HepG2 (cell line): ENCODE measurements at regions not wholly inside any gene's neighbourhood (a gene's known extent, or its start where the extent isn't known, plus 50 kb on each side); places are given as distances from the start of the nearest gene placed in this dataset.

ENCODE experiments used
- ARID2 ChIP-seq: sonication (generic); formaldehyde crosslinking; IDR thresholded peaks from 2 replicates; pipeline ENCODE4 v1.8.1; 2022; ENCODE audit warnings: mild to moderate bottlenecking, missing genetic modification reagents, borderline replicate concordance
- ARNT ChIP-seq: fragments of 450-650 bp; IDR thresholded peaks from 2 replicates; pipeline ENCODE4 v1.6.1; 2017
- CHD2 ChIP-seq: IDR thresholded peaks from 2 replicates; pipeline ENCODE4 v1.6.1; 2011; ENCODE audit warnings: low read depth, low read length, improper control_type of control experiment
- FLYWCH1 ChIP-seq: sonication (generic); formaldehyde crosslinking; IDR thresholded peaks from 2 replicates; pipeline ENCODE4 v1.8.1; 2023; ENCODE audit warnings: mild to moderate bottlenecking, missing genetic modification reagents
- LBX2 ChIP-seq: sonication (generic); formaldehyde crosslinking; IDR thresholded peaks from 2 replicates; pipeline ENCODE4 v1.5.0; 2020; ENCODE audit warnings: missing genetic modification reagents, mild to moderate bottlenecking, borderline replicate concordance
- MAFK ChIP-seq, 2 experiments: IDR thresholded peaks in 1 of 2; conservative IDR thresholded peaks in 1 of 2; 2 replicates each; pipeline ENCODE4 v1.6.1; 2011; ENCODE audit warnings: improper control_type of control experiment in 2 of 2, low read length in 2 of 2
- MAZ ChIP-seq, 2 experiments: sonication (generic) in 1 of 2; formaldehyde crosslinking in 1 of 2; IDR thresholded peaks; 2 replicates each; pipeline versions ENCODE4 v1.5.0 to v1.6.1; 2012 to 2020; ENCODE audit warnings: low read depth in 2 of 2, mild to moderate bottlenecking in 2 of 2, borderline replicate concordance in 1 of 2, improper control_type of control experiment in 1 of 2, low read length in 1 of 2, missing genetic modification reagents in 1 of 2, moderate library complexity in 1 of 2
- NONO ChIP-seq, 2 experiments: fragments of 450-650 bp in 1 of 2; sonication (generic) in 1 of 2; formaldehyde crosslinking in 1 of 2; IDR thresholded peaks in 1 of 2; conservative IDR thresholded peaks in 1 of 2; 2 replicates each; pipeline versions ENCODE4 v1.6.1 to v1.8.0; 2017 to 2022; ENCODE audit warnings: mild to moderate bottlenecking in 1 of 2, missing genetic modification reagents in 1 of 2, moderate library complexity in 1 of 2
- RNF2 ChIP-seq: fragments of 450-650 bp; conservative IDR thresholded peaks from 2 replicates; pipeline ENCODE4 v1.6.1; 2016; ENCODE audit warnings: low read depth
- TIGD3 ChIP-seq: sonication (generic); formaldehyde crosslinking; IDR thresholded peaks from 2 replicates; pipeline ENCODE4 v1.5.1; 2020; ENCODE audit warnings: mild to moderate bottlenecking, missing genetic modification reagents, borderline replicate concordance
- TOPORS ChIP-seq: sonication (generic); formaldehyde crosslinking; IDR thresholded peaks from 2 replicates; pipeline ENCODE4 v1.8.0; 2023; ENCODE audit warnings: mild to moderate bottlenecking, missing genetic modification reagents
- ZBTB7B ChIP-seq: sonication (generic); formaldehyde crosslinking; IDR thresholded peaks from 2 replicates; pipeline ENCODE4 v1.4.0; 2020; ENCODE audit warnings: missing genetic modification reagents
- ZBTB8A ChIP-seq: sonication (generic); formaldehyde crosslinking; IDR thresholded peaks from 2 replicates; pipeline ENCODE4 v1.4.0; 2020; ENCODE audit warnings: mild to moderate bottlenecking, low read depth, missing genetic modification reagents, borderline replicate concordance
- ZFP36 ChIP-seq: fragments of 150-350 bp; IDR thresholded peaks from 2 replicates; pipeline ENCODE4 v1.6.1; 2018; ENCODE audit warnings: borderline replicate concordance, low read length, low read depth; ENCODE audit not compliant: partially characterized antibody
- ZNF383 ChIP-seq: sonication (generic); formaldehyde crosslinking; IDR thresholded peaks from 2 replicates; pipeline ENCODE4 v1.4.0; 2020; ENCODE audit warnings: missing genetic modification reagents, mild to moderate bottlenecking, borderline replicate concordance
- ZNF501 ChIP-seq: sonication (generic); formaldehyde crosslinking; IDR thresholded peaks from 2 replicates; pipeline ENCODE4 v1.5.1; 2020; ENCODE audit warnings: mild to moderate bottlenecking, moderate library complexity, missing genetic modification reagents
- ZNF563 ChIP-seq: sonication (generic); formaldehyde crosslinking; IDR thresholded peaks from 2 replicates; pipeline ENCODE4 v1.8.0; 2022; ENCODE audit warnings: mild to moderate bottlenecking, moderate library complexity, missing genetic modification reagents
- ZNF619 ChIP-seq: sonication (generic); formaldehyde crosslinking; IDR thresholded peaks from 2 replicates; pipeline ENCODE4 v1.4.0; 2020; ENCODE audit warnings: mild to moderate bottlenecking, missing genetic modification reagents
- ZNF709 ChIP-seq: sonication (generic); formaldehyde crosslinking; IDR thresholded peaks from 2 replicates; pipeline ENCODE4 v1.5.0; 2020; ENCODE audit warnings: mild to moderate bottlenecking, missing genetic modification reagents
- ZNF879 ChIP-seq: sonication (generic); formaldehyde crosslinking; IDR thresholded peaks from 2 replicates; pipeline ENCODE4 v1.8.1; 2023; ENCODE audit warnings: missing genetic modification reagents
- ZSCAN12 ChIP-seq: sonication (generic); formaldehyde crosslinking; IDR thresholded peaks from 2 replicates; pipeline ENCODE4 v1.9.0; 2021; ENCODE audit warnings: mild to moderate bottlenecking, missing genetic modification reagents
- ZSCAN29 ChIP-seq: sonication (generic); formaldehyde crosslinking; conservative IDR thresholded peaks from 2 replicates; pipeline ENCODE4 v1.4.0; 2020; ENCODE audit warnings: mild to moderate bottlenecking, missing genetic modification reagents
- TF ChIP-seq, protein P1 (sequence below): sonication (generic); formaldehyde crosslinking; IDR thresholded peaks from 2 replicates; pipeline ENCODE4 v1.5.0; 2020; ENCODE audit warnings: missing genetic modification reagents
- TF ChIP-seq, protein P2 (sequence below): sonication (generic); formaldehyde crosslinking; IDR thresholded peaks from 2 replicates; pipeline ENCODE4 v1.4.0; 2020; ENCODE audit warnings: missing genetic modification reagents

DNA sequence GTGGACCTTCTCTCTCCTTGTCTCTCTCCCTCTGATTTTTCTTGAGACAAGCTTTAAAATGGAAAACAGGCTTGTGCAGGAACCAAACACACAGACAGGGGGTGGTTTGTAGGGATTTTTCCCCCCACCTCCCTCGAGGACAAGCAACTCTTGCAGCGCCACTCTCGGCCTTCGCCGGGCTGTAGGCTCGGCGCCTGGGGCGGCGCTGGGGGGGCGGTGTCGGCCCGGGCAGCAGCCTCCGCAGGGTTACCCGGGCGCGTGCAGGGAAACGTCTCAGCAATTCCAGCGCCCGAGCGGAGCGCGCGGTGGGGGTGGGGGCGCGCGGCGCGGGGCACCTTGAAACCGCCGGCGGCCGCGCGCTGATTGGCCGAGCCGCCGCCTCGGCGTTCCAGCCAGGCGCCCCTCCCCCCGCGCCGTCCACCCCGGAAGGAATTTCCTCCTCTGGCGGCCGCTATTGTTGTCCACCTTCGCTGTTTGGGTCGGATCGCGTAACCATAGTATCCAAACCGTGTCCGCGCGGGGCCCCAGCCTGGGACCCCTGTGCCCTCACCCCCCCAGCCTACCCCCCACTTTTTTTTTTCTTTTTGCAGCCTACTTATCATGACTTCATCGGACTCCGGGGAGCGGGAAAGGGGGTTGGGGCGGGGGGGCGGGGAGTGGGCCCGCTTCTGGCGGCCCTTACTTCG lies 59.8 kb upstream of the ACOT11 start (continued):
- no peak; the same call in 1 of the 2 replicates for TF ChIP-seq ARID2
- TF ChIP-seq MAFK (conservative IDR thresholded peaks at IDR 0.05 in 1 of 2, IDR thresholded peaks at IDR 0.05 in 1 of 2; ENCODE audit: low read length in 2 of 2) = no peak
- no peak for TF ChIP-seq ZFP36
- peak; percentile 94 for TF ChIP-seq ZNF563 (CRISPR knock-in tag)
- no peak for TF ChIP-seq ZNF383
- peak; percentile 70; the same call in 1 of the 2 replicates for TF ChIP-seq ZNF709
- TF ChIP-seq ARNT = no peak
- no peak for TF ChIP-seq LBX2 (CRISPR knock-in tag)
- TF ChIP-seq ZNF501 = no peak
- TF ChIP-seq ZNF619 = no peak
- peak; percentile 74 for TF ChIP-seq CHD2
- TF ChIP-seq ZBTB7B = 0 out of 2 replicates have a peak, but pooled peaks have one; percentile 33
- TF ChIP-seq, protein P1, sequence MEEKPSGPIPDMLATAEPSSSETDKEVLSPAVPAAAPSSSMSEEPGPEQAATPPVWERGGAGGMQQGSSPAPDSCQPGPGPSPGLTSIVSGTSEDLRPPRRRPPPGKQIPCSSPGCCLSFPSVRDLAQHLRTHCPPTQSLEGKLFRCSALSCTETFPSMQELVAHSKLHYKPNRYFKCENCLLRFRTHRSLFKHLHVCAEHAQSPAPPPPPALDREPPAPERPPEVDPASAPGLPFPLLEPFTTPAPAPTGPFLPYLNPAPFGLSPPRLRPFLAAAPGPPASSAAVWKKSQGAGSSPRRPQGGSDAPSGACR (CRISPR knock-in tag) = no peak
- TF ChIP-seq, protein P2, sequence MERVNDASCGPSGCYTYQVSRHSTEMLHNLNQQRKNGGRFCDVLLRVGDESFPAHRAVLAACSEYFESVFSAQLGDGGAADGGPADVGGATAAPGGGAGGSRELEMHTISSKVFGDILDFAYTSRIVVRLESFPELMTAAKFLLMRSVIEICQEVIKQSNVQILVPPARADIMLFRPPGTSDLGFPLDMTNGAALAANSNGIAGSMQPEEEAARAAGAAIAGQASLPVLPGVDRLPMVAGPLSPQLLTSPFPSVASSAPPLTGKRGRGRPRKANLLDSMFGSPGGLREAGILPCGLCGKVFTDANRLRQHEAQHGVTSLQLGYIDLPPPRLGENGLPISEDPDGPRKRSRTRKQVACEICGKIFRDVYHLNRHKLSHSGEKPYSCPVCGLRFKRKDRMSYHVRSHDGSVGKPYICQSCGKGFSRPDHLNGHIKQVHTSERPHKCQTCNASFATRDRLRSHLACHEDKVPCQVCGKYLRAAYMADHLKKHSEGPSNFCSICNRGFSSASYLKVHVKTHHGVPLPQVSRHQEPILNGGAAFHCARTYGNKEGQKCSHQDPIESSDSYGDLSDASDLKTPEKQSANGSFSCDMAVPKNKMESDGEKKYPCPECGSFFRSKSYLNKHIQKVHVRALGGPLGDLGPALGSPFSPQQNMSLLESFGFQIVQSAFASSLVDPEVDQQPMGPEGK (CRISPR knock-in tag) = peak; percentile 95
- no peak for TF ChIP-seq ZBTB8A (CRISPR knock-in tag)
- no peak for TF ChIP-seq TIGD3 (CRISPR knock-in tag)
- TF ChIP-seq TOPORS = no peak
- no peak for TF ChIP-seq ZNF879
- no peak for TF ChIP-seq NONO (IDR thresholded peaks at IDR 0.05)
- peak; percentile 34; the same call in 1 of the 2 replicates for TF ChIP-seq NONO (CRISPR knock-in tag; conservative IDR thresholded peaks at IDR 0.05)
- no peak for TF ChIP-seq ZSCAN12 (CRISPR knock-in tag)
- TF ChIP-seq MAZ (IDR thresholded peaks at IDR 0.05; ENCODE audit: borderline replicate concordance, low read depth, low read length) = peak; percentile 82
- TF ChIP-seq MAZ (CRISPR knock-in tag; IDR thresholded peaks at IDR 0.05; ENCODE audit: low read depth) = peak; percentile 94
- TF ChIP-seq RNF2 = 0 out of 2 replicates have a peak, but pooled peaks have one; percentile 57
- TF ChIP-seq FLYWCH1 (CRISPR knock-in tag) = no peak
- TF ChIP-seq ZSCAN29 (CRISPR knock-in tag) = no peak
